GM12874 (cell line): ENCODE measurements at regions not wholly inside any gene's neighbourhood (a gene's known extent, or its start where the extent isn't known, plus 50 kb on each side); places are given as distances from the start of the nearest gene placed in this dataset.

Experiments
- CTCF ChIP-seq: IDR thresholded peaks from 2 replicates; pipeline ENCODE4 v1.5.1; 2011; ENCODE audit warnings: low read depth, mild to moderate bottlenecking, control low read depth, low read length, moderate library complexity; ENCODE audit not compliant: insufficient read depth

- no peak for TF ChIP-seq CTCF
Measured at GRCh38 chr4:79121875-79122358, 182.7 kb upstream of the PAQR3 start.

DNA sequence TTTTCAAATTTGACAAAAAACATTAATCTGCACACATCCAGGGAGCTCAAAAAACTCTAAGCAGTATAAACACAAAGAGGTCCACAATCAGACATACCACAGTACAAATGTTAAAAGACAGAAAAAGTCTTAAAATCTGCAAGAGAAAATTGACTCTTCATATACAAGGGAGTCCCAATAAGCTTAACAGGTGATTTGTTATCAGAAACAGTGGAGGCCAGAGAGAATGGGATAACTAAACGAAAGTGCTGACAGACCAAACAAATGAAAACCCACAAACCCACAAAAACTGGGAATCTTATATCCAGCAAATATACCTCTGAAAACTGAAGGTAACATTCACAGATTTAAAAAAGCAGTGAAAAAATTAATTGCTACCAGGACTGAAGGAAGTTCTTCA is 182.0 kb upstream of the PAQR3 start:
- no peak for TF ChIP-seq CTCF

GRCh38 chr4:79107014-79107413 is 167.8 kb upstream of the PAQR3 start:
- TF ChIP-seq CTCF = no peak

DNA sequence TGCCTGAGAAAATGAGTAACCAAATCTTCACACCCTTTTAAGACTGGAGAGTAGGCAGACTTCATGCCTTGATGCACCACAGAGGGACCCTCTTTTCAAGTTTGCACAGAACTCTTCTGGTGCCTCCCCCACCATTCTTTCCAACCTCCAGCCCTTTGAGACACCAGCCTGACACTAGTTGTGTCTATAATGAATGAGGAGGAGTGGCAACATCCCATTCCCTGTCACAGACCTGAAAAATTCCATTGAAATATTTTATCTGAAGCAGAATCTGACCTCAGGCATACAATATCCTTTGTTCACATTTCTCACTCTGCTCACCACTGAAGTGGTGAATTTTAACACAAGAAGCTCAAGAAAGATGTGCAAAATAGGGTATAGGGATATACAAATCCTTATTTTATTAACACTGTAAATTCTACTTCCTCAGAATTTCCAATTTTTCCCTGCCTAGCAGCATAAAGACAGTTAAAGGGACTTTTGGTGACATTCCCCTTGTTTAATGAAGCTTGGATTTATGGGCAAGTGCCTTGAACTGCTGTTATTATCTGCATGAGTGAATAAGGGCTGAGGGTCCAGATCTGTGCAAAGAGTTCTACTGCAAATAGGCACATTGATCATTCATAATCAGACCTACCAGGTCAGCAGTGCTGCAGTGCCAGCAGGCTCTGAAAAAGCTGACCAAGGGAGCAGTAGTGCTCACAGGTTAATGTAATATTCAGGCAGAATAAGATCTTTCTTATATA is 149.9 kb upstream of the PAQR3 start:
- TF ChIP-seq CTCF = no peak

- no peak for TF ChIP-seq CTCF
Measured at GRCh38 chr4:79087071-79087470, 147.8 kb upstream of the PAQR3 start.

GRCh38 chr4:79083406-79084010 is 144.3 kb upstream of the PAQR3 start:
- TF ChIP-seq CTCF = no peak

DNA sequence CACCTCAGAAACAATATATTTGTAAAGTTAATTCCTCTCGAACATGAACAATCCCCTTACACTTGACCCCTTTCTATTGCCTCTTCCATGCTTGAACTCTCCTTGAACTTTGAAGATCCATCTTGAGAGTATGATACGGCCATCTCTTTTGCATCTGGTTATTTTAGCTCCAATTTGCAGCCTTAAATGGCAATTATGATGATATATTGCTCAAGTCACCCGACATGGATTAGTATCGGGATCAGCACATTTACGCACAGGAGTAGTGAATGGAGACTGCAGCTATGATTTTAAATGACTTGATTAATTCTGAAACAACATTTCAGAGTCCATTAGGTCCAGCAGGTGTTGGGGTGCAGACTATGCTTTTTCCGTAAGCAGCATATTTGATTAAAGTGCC is 143.8 kb upstream of the PAQR3 start:
- TF ChIP-seq CTCF = no peak
